Ramos (cell line): ENCODE measurements at regions not wholly inside any gene's neighbourhood (a gene's known extent, or its start where the extent isn't known, plus 50 kb on each side); places are given as distances from the start of the nearest gene placed in this dataset.

Source experiments
- in situ Hi-C: fragments of 300-500 bp; cut with MboI; formaldehyde crosslinking; loops from one replicate; pipeline ENCODE4 v1.14.3; 2022; ENCODE audit warnings: low sequenced_read_pairs; ENCODE audit not compliant: unreplicated experiment

DNA sequence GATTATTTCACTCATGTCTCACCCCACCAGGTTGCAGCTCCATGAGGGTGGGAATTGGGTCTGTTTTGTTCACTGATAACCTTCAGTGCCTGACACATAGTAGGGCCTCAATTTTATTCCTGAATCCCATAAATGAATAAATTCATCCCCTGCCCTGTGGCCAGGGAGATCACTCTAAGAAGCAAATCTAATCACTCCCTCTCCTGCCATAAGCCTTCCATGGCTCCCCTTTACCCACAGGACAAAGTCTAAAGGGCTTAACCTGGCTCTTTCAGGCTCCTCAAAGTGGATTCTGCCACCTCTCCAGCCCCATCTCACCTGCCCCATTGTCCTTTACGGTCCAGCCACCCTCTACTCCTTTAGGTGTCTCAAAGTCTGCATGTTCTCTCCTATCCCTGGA, 141.8 kb upstream of the PTPN1 start:
- in situ Hi-C loops = no loop called here

DNA sequence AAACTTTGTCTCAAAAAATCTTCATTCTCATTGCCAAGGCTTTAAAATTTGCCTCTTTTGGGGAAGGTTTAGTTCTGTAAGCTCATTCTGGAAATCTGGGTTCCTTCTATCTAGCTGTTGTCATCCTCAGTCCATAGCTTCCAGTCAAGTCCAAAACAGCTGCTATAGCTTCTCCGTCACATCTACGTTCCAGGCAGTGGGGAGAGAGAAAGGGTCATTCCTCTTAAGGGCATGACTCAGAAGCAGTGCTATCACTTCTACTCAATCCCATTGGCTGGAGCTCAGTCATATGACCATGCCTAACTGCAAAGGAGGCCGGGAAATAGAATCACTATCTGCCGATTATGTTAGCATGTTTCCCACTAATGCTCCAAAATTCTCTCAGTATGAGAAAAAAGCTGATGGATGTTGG, 141.4 kb upstream of the PTPN1 start:
- in situ Hi-C loops = no loop called here

DNA sequence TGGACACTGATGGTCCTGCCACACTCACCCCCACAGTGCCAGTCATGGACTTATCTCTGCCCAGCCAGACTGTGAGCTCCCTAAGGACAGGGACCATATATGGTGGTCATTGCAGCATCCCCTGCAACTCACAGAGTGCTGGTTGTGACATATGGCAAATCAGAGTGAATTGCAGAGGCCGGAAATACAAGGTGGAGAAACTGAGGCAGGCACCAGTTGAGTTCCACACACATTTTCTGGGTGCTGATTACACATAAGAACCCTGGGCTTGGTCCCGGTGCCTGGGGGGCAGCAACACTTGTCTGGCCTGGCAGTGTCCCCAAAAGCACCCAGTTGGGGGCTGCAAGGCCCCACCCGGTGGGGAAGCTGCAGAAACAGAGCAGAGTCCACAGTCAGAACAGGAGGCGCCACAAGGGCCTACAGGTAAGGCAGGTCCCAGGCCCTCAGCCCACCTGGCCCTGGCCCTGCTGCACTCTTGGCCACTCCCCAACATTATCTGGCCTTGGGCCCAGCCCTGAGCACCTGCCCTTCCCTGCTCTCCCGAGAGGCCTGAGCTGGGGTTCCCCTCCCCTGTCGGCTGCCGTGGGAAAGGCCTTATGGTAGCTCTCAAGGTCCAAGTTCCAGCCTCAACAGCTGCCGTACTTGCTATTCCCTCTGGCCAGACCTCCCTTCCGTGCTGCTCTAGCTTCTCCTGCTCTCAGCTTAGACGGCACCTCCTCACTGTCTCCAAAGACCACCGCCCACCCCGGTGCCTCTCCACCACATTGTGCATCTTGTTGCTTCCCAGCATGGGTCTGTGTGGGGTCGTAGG, 140.8 kb upstream of the PTPN1 start:
- in situ Hi-C loops = no loop called here

DNA sequence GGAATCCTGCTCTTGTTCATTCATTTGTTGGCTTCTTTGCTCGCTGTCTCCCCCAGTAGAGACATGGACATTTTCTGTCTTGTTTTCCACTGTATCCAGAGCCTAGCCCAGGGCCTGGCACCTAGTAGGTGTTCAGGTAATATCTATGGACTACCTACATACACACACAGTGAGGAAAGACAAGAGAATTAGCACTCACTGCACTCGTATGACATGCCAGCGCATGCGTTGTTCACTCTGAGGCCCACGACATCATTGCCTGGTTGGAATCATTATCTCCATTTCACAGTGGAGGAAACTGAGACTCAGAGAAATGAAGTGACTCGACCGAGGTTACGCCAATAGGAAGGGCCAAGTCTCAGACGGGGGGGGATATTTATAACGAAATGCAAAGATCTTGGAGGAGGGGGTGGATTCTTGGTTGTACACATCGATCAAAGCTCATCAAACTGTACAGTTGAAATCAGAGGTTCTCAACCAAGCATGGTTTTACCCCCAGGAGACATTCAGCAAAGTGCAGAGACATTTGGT, 140.1 kb upstream of the PTPN1 start:
- in situ Hi-C loops = no loop called here

DNA sequence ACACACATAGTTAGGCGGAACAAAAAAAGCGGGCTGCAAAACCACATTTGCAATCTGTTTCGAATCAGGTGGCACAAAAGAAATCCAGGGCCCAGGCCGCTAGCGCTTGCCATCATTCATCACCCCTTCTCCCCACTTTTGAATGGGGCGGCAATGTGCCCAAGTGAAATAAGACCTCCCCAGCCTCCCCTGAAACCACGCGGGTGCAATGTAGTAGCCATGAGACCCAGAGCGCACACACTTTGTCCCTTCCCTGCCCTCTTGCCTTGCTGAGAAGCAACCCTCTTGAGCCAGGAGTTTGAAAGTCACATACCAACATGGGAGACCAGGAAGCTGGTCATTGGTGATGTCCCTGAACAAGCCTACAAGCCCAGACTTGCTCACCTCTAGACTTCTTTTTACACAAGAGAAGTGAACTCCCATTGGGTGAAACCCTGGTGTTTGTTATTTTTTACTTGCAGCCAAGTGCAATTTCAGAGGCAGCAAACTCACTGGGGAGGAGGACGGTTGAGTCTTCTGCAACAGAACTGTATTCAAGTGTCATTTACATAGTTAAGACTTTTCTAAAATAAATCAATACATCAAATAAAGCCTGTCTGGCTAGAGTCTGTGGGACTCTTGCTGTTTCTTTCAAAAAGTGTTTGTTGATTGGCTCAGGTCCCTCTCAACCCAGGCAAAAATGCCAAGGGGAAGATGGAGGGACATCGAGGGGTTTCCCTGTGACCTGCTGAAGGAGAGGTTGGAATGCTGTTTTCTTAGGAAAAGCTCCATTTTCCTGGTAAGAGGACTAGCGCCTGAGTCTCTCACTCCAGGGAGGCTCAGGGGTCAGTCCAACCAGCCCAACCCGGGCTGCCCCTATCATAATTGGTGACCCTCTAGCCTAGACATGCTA, 138.1 kb upstream of the PTPN1 start:
- in situ Hi-C loops = no loop called here

DNA sequence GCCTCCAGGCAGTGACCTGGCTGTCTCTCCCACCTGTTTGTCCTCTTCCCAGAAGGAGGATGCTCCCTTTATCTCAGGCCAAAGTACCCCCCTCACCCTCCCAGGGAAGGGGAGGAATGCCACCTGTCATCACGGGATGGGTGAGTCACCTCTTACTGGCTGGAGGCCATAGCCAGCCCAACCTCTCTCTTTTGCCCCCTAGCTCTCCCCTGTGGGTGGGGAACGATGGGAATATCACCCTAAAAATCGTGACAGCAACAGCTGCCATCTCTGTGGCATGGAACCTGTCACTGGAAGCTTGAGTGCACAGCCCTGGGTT, 137.5 kb upstream of the PTPN1 start:
- in situ Hi-C loops = no loop called here

DNA sequence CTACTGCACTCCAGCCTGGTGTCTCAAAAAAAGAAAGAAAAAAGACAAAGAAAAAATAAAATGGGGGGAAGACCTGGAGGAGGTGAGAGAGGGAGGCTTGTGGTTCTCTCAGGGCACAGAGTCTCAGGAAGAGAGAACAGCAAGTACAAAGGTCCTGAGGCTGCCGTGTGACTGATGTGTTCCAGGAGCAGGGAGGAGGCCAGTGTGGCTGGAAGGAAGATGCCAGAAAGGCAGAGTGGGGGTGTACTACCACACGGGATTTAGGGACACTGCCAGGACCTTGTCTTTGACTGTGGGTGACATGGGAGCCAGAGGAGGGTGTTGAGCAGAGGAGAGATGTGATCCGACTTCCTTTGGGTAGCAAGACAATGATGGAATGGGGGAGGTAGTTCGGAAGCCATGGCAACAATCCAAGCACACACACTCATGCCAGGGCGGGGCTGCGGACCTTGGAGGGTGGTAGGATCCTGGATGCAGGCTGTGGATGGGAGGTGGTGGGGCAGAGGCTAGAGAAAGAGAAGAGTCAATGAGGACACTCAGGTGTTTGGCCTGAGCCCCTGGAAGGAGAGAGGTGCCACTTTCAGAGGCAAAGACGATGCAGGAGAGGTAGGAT, 136.4 kb upstream of the PTPN1 start:
- in situ Hi-C loops = no loop called here

DNA sequence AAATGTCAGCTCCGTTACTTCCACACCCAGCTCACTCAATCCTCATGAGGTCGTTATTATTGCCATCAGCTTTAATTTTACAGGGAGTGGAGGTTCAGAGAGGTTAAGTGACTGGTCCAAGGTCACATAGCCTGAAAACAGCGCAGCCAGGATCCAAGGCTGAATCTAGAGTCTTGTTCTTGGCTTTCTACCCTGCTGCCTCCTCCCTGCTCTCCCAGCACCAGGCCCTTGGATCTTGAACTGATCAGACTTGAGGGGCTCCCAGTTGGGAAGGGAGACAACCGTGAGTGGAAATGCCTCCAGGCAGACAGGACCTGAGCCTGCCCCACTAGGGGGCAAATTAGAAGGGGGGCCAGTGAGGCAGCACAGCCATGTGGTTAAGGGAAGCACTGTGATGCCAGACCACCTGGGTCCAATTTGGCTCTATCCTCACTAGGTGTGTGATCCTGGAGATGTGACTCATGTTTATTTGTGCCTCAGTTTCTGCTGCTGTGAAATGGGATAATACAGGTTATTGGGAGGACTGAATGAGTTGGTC, 135.6 kb upstream of the PTPN1 start:
- in situ Hi-C loops = no loop called here

DNA sequence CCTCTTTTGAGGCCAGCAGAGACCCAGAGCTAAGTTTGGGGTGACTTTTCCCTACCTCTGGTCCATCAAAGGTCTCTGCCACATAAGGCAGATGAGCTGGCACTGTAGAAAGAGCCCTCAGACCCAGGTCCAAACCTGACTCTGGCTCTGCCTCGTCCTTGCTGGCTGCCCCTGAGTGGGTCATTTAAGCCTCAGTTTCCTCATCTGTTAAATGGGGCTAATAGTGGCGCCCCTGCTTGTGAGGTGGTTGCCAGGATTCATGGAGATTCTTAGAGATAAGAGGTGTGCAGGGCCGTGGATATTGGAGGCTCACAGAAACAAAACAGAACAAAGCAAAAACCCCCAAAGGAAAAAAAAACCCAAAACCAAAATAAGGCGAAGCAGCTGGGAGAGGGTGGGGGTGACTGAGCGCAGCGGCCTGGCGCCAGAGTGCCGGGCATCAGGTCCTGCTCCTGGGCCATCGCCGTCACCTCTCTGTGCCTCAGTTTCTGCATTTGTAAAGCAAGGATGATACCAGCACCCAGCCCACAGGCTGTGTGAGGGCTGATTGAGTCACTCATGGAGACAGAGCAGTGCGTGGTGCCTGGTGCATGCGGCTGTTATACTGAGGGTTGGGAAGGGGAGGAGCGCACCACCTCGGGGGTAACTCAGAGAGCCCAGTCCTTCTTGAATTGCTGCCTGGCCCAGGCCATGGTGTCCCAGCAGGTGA, 133.8 kb upstream of the PTPN1 start:
- in situ Hi-C loops = no loop called here

DNA sequence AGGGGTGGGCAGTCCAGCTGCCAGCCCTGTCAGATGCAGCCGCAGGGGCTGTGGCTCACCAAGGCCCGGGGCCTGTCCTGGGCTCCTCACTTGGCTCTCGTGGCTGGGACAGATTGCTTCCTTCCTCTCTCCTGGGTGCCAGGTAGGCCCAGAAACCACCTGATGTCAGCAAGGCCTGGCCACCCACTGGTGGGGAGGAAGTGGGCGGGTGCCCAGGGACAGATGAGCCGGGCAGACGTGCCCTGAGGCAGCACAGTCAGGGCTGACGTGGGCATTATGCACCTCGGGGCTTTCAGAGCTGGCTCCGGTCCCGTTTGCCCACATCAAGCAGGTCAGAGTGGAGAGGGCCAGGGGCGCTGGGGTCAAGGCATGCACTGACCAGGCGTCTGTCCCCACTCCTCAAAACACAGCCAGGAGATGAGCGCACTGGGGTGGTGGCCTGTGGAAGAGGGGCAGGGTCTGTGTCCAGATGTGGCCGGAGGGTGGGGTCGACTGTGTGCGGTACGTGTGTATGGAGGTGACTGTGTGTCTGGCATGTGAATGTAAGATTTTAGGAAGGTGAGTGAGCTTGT, 133.2 kb upstream of the PTPN1 start:
- in situ Hi-C loops = no loop called here

DNA sequence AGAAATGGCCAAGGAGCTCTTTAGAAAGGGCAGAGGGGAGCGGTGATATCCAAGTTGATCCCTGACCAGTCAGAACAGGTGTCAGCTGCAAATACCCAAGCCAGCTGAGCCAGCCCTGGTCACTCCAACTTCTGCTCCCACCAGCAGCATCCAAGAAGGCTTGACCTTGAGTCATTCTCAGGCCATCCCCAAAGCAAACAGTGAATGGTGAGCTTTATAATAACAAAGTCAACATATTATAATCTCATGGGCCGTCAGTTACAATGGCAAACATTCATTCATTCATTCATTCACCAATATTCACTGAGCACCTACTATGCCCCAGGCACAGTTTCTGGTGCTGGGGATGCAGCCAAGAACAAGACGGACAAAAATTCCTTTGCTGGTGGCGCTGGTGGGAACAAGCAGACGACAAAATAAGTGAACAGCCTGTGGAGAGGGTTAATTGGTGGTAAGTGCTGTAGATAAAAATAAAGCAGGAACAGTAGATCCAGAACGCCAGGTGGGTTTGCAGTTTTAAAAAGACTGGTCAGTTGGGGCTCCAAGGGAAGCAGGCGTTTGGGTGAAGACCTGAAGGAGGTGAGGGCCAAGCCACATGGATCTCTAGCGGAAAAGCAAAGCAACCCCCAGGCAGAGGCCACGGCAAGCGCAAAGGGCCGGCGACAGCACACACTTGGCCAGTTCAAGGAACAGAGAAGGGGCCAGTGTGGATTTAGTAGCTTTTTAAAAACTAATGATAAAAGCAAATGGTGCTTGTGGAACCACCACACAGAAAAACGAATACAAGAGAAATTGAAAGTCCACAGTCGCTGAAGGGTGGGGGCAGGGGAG, 131.8 kb upstream of the PTPN1 start:
- in situ Hi-C loops = no loop called here

DNA sequence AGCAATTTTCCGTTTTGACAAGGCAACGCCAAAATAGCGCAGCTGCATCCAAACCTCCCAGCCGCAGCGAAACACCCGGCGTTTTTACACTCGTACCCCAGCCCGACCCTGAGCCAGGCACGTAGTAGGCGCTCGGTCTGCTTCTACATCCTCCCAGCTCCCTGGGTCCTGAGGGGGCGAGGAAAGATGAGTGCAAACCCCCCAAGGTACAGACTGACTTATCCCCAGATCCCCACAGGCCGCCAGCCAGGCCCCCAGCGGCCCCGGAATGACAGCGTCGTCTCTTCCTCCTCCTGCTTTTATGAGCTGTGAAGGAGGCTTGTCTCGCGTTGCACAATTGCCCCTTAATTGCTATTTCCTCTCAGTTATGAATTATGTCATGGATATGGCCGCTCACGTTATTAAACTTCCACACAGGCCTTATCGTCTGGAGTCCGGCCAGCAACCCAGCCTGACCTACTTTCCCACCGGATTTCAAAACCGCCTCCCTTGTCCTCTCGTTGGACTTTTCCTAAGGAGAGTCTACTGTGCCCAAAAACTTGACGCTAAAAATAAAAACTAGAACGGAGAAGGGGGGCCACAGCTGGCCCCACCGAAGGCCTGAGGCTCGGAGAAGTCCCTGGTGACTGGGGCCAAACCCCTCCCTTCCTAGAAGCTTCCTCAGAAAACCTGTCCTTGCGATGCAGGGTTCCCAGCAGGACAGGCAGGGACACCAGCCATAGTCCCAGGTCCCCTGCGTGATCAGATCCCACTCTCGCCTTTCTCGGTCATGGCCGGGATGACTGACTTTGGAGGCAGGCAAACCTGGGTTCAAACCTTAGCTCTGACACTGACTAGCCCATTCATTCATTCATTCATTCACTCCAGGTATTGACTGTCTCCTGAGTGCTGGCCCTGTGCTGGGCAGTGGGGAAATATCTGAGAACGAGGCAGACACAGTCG, 130.9 kb upstream of the PTPN1 start:
- in situ Hi-C loops = no loop called here

DNA sequence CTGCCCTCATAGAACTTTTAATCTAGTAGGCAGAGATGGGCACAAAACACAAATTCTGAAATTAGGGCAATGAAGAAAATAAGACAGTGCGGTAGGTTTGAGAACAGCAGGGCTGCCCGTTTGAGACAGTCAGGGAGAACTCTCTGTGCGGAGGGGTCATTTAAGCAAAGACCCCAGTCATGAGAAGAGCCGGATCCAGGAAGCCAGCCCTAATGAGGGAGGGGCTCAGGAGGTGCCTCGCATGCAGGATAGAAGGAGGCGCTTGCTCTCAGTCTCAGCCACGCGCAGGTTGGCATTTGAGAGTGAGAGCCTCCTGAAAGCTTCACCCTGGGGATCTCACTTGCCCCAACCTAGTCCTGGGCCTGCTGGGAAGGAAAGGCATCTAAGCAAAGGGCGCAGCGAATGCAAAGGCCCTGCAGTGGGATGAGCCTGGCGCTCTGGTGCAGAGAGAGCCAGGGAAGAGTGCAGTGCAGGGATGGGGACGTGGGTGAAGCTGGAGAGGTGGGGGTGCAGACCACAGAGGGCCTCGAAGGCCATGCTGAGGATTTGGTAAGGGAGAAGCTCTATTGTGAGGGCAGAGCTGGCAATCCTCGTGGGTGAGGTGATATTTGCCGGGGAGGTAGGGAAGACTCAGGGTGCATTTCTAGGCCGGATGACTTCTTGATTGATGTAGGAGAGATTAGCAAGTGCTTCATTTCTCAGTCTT, 130.0 kb upstream of the PTPN1 start:
- in situ Hi-C loops = no loop called here

DNA sequence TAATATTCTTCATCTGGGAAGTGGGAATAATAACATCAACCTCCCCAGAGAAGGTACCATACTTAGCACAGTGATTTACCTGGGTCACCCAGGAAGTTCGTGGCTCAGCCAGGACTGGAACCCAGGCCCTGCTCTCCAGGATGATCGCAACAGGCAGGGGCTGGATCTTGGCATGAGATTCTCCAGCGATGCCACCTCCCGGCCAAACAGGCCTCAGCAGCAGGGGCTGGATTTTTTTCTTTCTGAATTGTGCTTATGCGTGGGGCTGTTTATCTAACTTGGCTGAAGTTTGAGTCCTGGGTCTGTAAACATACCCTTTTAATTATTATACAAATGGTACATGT, 129.5 kb upstream of the PTPN1 start:
- in situ Hi-C loops = no loop called here

DNA sequence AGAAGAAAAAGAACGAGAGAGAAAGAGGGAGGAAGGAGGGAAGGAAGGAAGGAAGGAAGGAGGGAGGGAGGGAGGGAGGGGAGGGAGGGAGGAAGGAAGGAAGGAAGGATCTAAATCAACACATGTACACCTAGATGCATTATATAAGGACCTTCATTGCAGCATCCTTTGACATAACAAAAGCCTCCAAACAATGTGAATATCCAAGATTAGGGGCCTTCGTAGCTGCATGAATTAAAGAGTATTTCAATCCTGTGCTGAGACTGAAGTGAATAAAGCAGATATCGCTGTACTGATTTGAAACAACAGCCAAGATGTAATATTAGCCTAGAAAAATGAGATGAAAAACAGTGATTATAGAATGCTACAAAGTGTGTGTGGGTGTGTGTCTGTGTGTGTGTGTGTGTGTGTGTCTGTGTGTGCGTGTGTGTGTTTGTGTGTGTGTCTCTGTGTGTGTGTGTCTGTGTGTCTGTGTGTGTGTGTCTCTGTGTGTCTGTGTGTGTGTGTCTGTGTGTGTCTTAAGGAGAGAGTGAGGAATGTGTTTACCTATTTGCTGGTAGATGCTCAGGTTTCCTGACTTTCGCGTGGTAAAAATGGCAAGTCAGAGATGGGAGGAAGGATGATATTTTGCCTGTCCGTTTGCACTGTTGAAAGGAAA, 129.0 kb upstream of the PTPN1 start:
- in situ Hi-C loops = no loop called here

DNA sequence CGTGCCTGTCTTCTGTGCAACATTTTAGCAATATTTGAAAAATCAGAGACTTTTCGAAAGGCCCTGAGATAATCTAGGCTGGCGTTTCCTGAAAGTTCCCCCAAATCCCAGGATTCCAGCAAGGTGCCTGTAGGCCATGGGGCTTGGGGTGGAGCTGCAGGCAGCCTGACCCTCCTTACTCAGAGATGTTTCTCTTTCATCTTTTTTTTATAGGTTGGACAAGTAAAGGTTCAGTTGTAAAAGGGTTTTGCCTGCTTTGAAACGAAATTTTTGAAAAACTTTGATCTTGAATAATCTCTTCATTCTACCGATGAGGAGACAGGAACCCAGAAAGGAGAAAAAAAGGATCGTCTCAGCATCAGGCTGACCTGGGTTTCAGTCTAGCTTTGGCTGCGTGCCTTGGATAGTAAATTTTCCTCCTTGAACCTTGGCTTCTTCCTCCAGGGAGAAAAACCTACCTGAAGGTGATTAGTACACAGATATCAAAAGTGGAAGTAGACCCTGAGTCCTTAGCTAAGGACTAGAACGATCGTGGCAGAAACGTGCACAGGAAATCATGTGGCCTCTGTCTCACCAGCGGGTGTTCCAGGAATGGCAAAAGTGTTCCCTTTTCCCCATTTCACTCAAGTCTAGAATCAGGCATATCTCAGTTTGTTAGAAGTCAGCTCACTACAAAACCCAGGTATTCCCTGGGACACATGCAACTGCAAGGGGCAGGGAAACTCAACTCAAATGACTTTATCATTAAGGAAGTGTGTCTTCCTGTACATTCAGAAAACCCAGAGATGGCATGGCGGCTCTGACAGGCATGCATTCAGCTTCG, 128.2 kb upstream of the PTPN1 start:
- in situ Hi-C loops = no loop called here
